Endothelial cell of umbilical vein (primary cell): ENCODE measurements at regions not wholly inside any gene's neighbourhood (a gene's known extent, or its start where the extent isn't known, plus 50 kb on each side); places are given as distances from the start of the nearest gene placed in this dataset.

Experiments
- CTCF ChIP-seq, 2 donors: IDR thresholded peaks; 1 replicate in 1 of 2; 2 replicates in 1 of 2; pipeline ENCODE4 v1.5.1; 2011; ENCODE audit warnings: low read length in 2 of 2, mild to moderate bottlenecking in 2 of 2, moderate library complexity in 2 of 2, control low read depth in 1 of 2, inconsistent platforms in 1 of 2, low read depth in 1 of 2; ENCODE audit not compliant: insufficient read depth in 1 of 2; ENCODE audit errors: extremely low read depth in 1 of 2
- EZH2 ChIP-seq: IDR thresholded peaks from 2 replicates; pipeline ENCODE4 v1.6.1; 2012; ENCODE audit warnings: borderline replicate concordance, low read depth, mild to moderate bottlenecking, moderate library complexity, low read length, inconsistent platforms; ENCODE audit not compliant: severe bottlenecking
- FOS ChIP-seq: IDR thresholded peaks from 2 replicates; pipeline ENCODE4 v1.6.1; 2011; ENCODE audit warnings: mild to moderate bottlenecking, low read length, moderate library complexity, borderline replicate concordance; ENCODE audit not compliant: insufficient read depth
- JUN ChIP-seq: IDR thresholded peaks from 2 replicates; pipeline ENCODE4 v1.6.1; 2011; ENCODE audit warnings: borderline replicate concordance, low read depth; ENCODE audit not compliant: insufficient read length, insufficient read depth
- MAX ChIP-seq: IDR thresholded peaks from 2 replicates; pipeline ENCODE4 v1.6.1; 2011; ENCODE audit not compliant: insufficient read depth, insufficient read length
- MYC ChIP-seq: IDR thresholded peaks from one replicate; pipeline ENCODE4 v1.6.1; 2011; ENCODE audit warnings: mild to moderate bottlenecking, low read depth, low read length
- POLR2A ChIP-seq: IDR thresholded peaks from 2 replicates; pipeline ENCODE4 v1.6.1; 2012; ENCODE audit warnings: low read depth, mild to moderate bottlenecking, control low read depth, low read length
- POLR2AphosphoS5 ChIP-seq: IDR thresholded peaks from 2 replicates; pipeline ENCODE4 v1.6.1; 2012; ENCODE audit warnings: low read depth, mild to moderate bottlenecking, control low read depth, low read length, moderate library complexity; ENCODE audit not compliant: insufficient read depth

GRCh38 chr19:30240904-30241695 is 131.1 kb upstream of the ZNF536 start:
- TF ChIP-seq POLR2A (no peak), CTCF (IDR thresholded peaks at IDR 0.05; ENCODE audit: extremely low read depth in 1 of 2, insufficient read depth in 1 of 2, low read depth in 1 of 2, low read length in 2 of 2) (no peak), EZH2 (no peak), POLR2AphosphoS5 (no peak), MYC (no peak), MAX (no peak), JUN (no peak), FOS (no peak)
